ENCODE measurements at regions not wholly inside any gene's neighbourhood (a gene's known extent, or its start where the extent isn't known, plus 50 kb on each side); places are given as distances from the start of the nearest gene placed in this dataset.

GRCh38 chr17:17426184-17426583 lies 50.6 kb upstream of the MED9 start:
- Histone ChIP-seq H3K9ac (ENCODE audit: low read length) (no peak overlapping the region), H3K27me3 (replicated peaks; ENCODE audit: control insufficient read depth, insufficient read depth, low read length) (no peaks in the 10 kb centered on the region), H3K4me1 (ENCODE audit: control insufficient read depth, insufficient read depth, low read length) (peaks cover 10% of the 10 kb centered on the region), H3K4me3 (ENCODE audit: low read length) (no peak overlapping the region), H3K36me3 (ENCODE audit: control insufficient read depth, insufficient read depth, low read length, severe bottlenecking) (no peaks in the 10 kb centered on the region), H3K9me3 (ENCODE audit: control insufficient read depth, low read length) (peaks cover 6% of the 10 kb centered on the region)
- no peak for DNase-seq (ENCODE audit: low read depth)

Measured in adipocyte (in vitro differentiated cells).